Large intestine (tissue), 3 donors: ENCODE measurements at regions not wholly inside any gene's neighbourhood (a gene's known extent, or its start where the extent isn't known, plus 50 kb on each side); places are given as distances from the start of the nearest gene placed in this dataset.

Experiments
- DNase-seq, 2 donors: peaks; one replicate each; pipeline versions ENCODE4 v3.0.0 to v3.0.0-alpha.2; 2013
- H3K27ac ChIP-seq: one replicate; pipeline ENCODE4 v1.5.1; 2013; ENCODE audit warnings: low read length
- H3K27me3 ChIP-seq: 2 replicates; pipeline ENCODE4 v1.6.1; 2013; ENCODE audit warnings: low read length; ENCODE audit not compliant: control insufficient read depth, insufficient read depth
- H3K36me3 ChIP-seq: 2 replicates; pipeline ENCODE4 v1.6.1; 2013; ENCODE audit warnings: low read length; ENCODE audit not compliant: control insufficient read depth, insufficient read depth
- H3K4me1 ChIP-seq: one replicate; pipeline ENCODE4 v1.6.1; 2013; ENCODE audit warnings: low read length; ENCODE audit not compliant: control insufficient read depth, insufficient read depth
- H3K4me3 ChIP-seq: one replicate; pipeline ENCODE4 v1.5.1; 2013; ENCODE audit warnings: low read length
- H3K9me3 ChIP-seq: one replicate; pipeline ENCODE4 v1.6.1; 2013; ENCODE audit warnings: mild to moderate bottlenecking, low read depth, low read length, moderate library complexity; ENCODE audit not compliant: control insufficient read depth
- WGBS: methylation state at CpG from one replicate; pipeline ENCODE4 v1.1.5; 2013; ENCODE audit warnings: low lambda C conversion rate; ENCODE audit not compliant: insufficient coverage; 5-methylcytosine and 5-hydroxymethylcytosine counted together

- H3K4me3 ChIP-seq = no peak overlapping the region
- no peaks in the 10 kb centered on the region for H3K4me1 ChIP-seq
- H3K27ac ChIP-seq = no peak overlapping the region
- H3K27me3 ChIP-seq = no peaks in the 10 kb centered on the region
- no peaks in the 10 kb centered on the region for H3K36me3 ChIP-seq
- DNase-seq = no peak
- no peaks in the 10 kb centered on the region for H3K9me3 ChIP-seq
- WGBS = 86% methylated on average over 1 of the region's 2 CpGs
These were observed 84.6 kb upstream of the TNIP3 start for GRCh38 chr4:121248747-121249146.

- H3K27ac ChIP-seq = no peak overlapping the region
- no peak for DNase-seq
- H3K4me1 ChIP-seq = no peaks in the 10 kb centered on the region
- no CpG with 5 or more reads among the region's 2 CpGs for WGBS
- no peaks in the 10 kb centered on the region for H3K36me3 ChIP-seq
- H3K4me3 ChIP-seq = no peak overlapping the region
- no peaks in the 10 kb centered on the region for H3K27me3 ChIP-seq
- no peaks in the 10 kb centered on the region for H3K9me3 ChIP-seq
These were observed 82.6 kb upstream of the TNIP3 start for GRCh38 chr4:121246698-121247097.

- DNase-seq = no peak
- Histone ChIP-seq H3K27ac (no peak overlapping the region), H3K9me3 (peaks cover 2% of the 10 kb centered on the region), H3K4me3 (no peak overlapping the region), H3K36me3 (no peaks in the 10 kb centered on the region), H3K4me1 (no peaks in the 10 kb centered on the region), H3K27me3 (no peaks in the 10 kb centered on the region)
- 90% methylated on average over 2 of the region's 7 CpGs for WGBS
These were observed 79.4 kb upstream of the TNIP3 start for GRCh38 chr4:121243485-121243884.

- Histone ChIP-seq H3K4me1 (no peaks in the 10 kb centered on the region), H3K27me3 (no peaks in the 10 kb centered on the region), H3K9me3 (peaks cover 10% of the 10 kb centered on the region), H3K36me3 (no peaks in the 10 kb centered on the region), H3K4me3 (no peak overlapping the region), H3K27ac (no peak overlapping the region)
- WGBS = no CpG with 5 or more reads among the region's 1 CpG
- DNase-seq = no peak
These were observed 78.1 kb upstream of the TNIP3 start for GRCh38 chr4:121242188-121242750.

GRCh38 chr4:121239951-121240350 lies 75.8 kb upstream of the TNIP3 start:
- no peak overlapping the region for H3K4me3 ChIP-seq
- H3K9me3 ChIP-seq = peaks cover 10% of the 10 kb centered on the region
- H3K4me1 ChIP-seq = no peaks in the 10 kb centered on the region
- H3K36me3 ChIP-seq = no peaks in the 10 kb centered on the region
- H3K27me3 ChIP-seq = no peaks in the 10 kb centered on the region
- H3K27ac ChIP-seq = no peak overlapping the region
- WGBS = no CpG with 5 or more reads among the region's 2 CpGs
- DNase-seq = no peak

- Histone ChIP-seq H3K9me3 (peaks cover 10% of the 10 kb centered on the region), H3K36me3 (no peaks in the 10 kb centered on the region), H3K4me1 (no peaks in the 10 kb centered on the region), H3K27me3 (no peaks in the 10 kb centered on the region), H3K27ac (no peak overlapping the region), H3K4me3 (no peak overlapping the region)
- no peak for DNase-seq
- no CpG with 5 or more reads among the region's 26 CpGs for WGBS
These were observed 74.3 kb upstream of the TNIP3 start for GRCh38 chr4:121238461-121238860.

- peaks cover 10% of the 10 kb centered on the region for H3K9me3 ChIP-seq
- no peak overlapping the region for H3K27ac ChIP-seq
- no peak for DNase-seq
- no peak overlapping the region for H3K4me3 ChIP-seq
- H3K27me3 ChIP-seq = no peaks in the 10 kb centered on the region
- WGBS = no CpG with 5 or more reads among the region's 2 CpGs
- H3K36me3 ChIP-seq = no peaks in the 10 kb centered on the region
- no peaks in the 10 kb centered on the region for H3K4me1 ChIP-seq
These were observed 72.9 kb upstream of the TNIP3 start for GRCh38 chr4:121237069-121237399.

- no peaks in the 10 kb centered on the region for H3K36me3 ChIP-seq
- no peak overlapping the region for H3K4me3 ChIP-seq
- no peak for DNase-seq
- H3K4me1 ChIP-seq = no peaks in the 10 kb centered on the region
- no peak overlapping the region for H3K27ac ChIP-seq
- peaks cover 10% of the 10 kb centered on the region for H3K9me3 ChIP-seq
- no peaks in the 10 kb centered on the region for H3K27me3 ChIP-seq
- 87% methylated on average over 3 of the region's 6 CpGs for WGBS
These were observed 72.4 kb upstream of the TNIP3 start for GRCh38 chr4:121236353-121237068.

GRCh38 chr4:121233982-121234381 lies 69.9 kb upstream of the TNIP3 start:
- Histone ChIP-seq H3K4me3 (no peak overlapping the region), H3K27ac (no peak overlapping the region), H3K9me3 (peaks cover 10% of the 10 kb centered on the region), H3K27me3 (no peaks in the 10 kb centered on the region), H3K36me3 (no peaks in the 10 kb centered on the region), H3K4me1 (no peaks in the 10 kb centered on the region)
- WGBS = no CpG with 5 or more reads among the region's 4 CpGs
- no peak for DNase-seq

GRCh38 chr4:121229993-121230392 lies 65.9 kb upstream of the TNIP3 start:
- WGBS = 90% methylated on average over 2 of the region's 3 CpGs
- Histone ChIP-seq H3K27me3 (no peaks in the 10 kb centered on the region), H3K4me1 (no peaks in the 10 kb centered on the region)

GRCh38 chr4:121228848-121229247 lies 64.7 kb upstream of the TNIP3 start:
- Histone ChIP-seq H3K9me3 (no peaks in the 10 kb centered on the region), H3K4me1 (no peaks in the 10 kb centered on the region), H3K4me3 (no peak overlapping the region), H3K27ac (no peak overlapping the region), H3K27me3 (no peaks in the 10 kb centered on the region), H3K36me3 (no peaks in the 10 kb centered on the region)
- WGBS = no CpG with 5 or more reads among the region's 1 CpG
- no peak for DNase-seq

More at GRCh38 chr4:121229993-121230392, 65.9 kb upstream of the TNIP3 start:
- no peak for DNase-seq
- Histone ChIP-seq H3K36me3 (no peaks in the 10 kb centered on the region), H3K9me3 (no peaks in the 10 kb centered on the region), H3K4me3 (no peak overlapping the region), H3K27ac (no peak overlapping the region)
